BE2C (cell line): ENCODE measurements at regions not wholly inside any gene's neighbourhood (a gene's known extent, or its start where the extent isn't known, plus 50 kb on each side); places are given as distances from the start of the nearest gene placed in this dataset.
"Not testable (repeated sequence)": the region's sequence is repeated elsewhere in the genome, so short reads cannot be mapped to it uniquely, and the experiment has no call there.

Experiments
- DNase-seq: peaks from one replicate; pipeline ENCODE4 v3.0.0-alpha.2; 2020
- H3K27me3 ChIP-seq: fragments of 250-450 bp; sonication (Bioruptor Pico); 2 replicates; pipeline ENCODE4 v1.5.1; 2020; ENCODE audit warnings: mild to moderate bottlenecking
- H3K36me3 ChIP-seq: fragments of 250-450 bp; sonication (Bioruptor Pico); 2 replicates; pipeline ENCODE4 v1.5.1; 2020; ENCODE audit warnings: mild to moderate bottlenecking
- H3K4me1 ChIP-seq: fragments of 250-450 bp; sonication (Bioruptor Pico); 2 replicates; pipeline ENCODE4 v1.5.1; 2020
- H3K4me3 ChIP-seq: 2 replicates; pipeline ENCODE4 v1.5.1; 2011; ENCODE audit warnings: low read depth, low read length
- H3K9me3 ChIP-seq: fragments of 250-450 bp; sonication (Bioruptor Pico); 2 replicates; pipeline ENCODE4 v1.5.1; 2020
- CTCF ChIP-seq: IDR thresholded peaks from 2 replicates; pipeline ENCODE4 v1.5.1; 2012; ENCODE audit warnings: mild to moderate bottlenecking, low read depth, low read length

GRCh38 chr20:18876394-18876793, 62.8 kb downstream of the SCP2D1 start:
- not testable (repeated sequence) for H3K4me3 ChIP-seq, DNase-seq, H3K9me3 ChIP-seq, H3K4me1 ChIP-seq, H3K27me3 ChIP-seq, H3K36me3 ChIP-seq

GRCh38 chr20:18879262-18879661, 65.7 kb downstream of the SCP2D1 start:
- Histone ChIP-seq H3K9me3 (no peaks in the 10 kb centered on the region), H3K4me1 (no peaks in the 10 kb centered on the region), H3K4me3 (no peak overlapping the region), H3K36me3 (no peaks in the 10 kb centered on the region), H3K27me3 (no peaks in the 10 kb centered on the region)
- TF ChIP-seq CTCF = no peak
- DNase-seq = no peak

- no peak overlapping the region for H3K4me3 ChIP-seq
- H3K27me3 ChIP-seq = no peaks in the 10 kb centered on the region
- no peaks in the 10 kb centered on the region for H3K4me1 ChIP-seq
- no peaks in the 10 kb centered on the region for H3K36me3 ChIP-seq
- DNase-seq = no peak
- no peak for TF ChIP-seq CTCF
- H3K9me3 ChIP-seq = no peaks in the 10 kb centered on the region
Measured at GRCh38 chr20:18886756-18887155, 73.2 kb downstream of the SCP2D1 start.

- DNase-seq = no peak
- H3K36me3 ChIP-seq = no peaks in the 10 kb centered on the region
- H3K4me1 ChIP-seq = no peaks in the 10 kb centered on the region
- no peaks in the 10 kb centered on the region for H3K27me3 ChIP-seq
- no peak for TF ChIP-seq CTCF
- H3K9me3 ChIP-seq = no peaks in the 10 kb centered on the region
- no peak overlapping the region for H3K4me3 ChIP-seq
Measured at GRCh38 chr20:18901980-18902737, 88.6 kb downstream of the SCP2D1 start.

GRCh38 chr20:18904192-18904591, 90.6 kb downstream of the SCP2D1 start:
- TF ChIP-seq CTCF = 0 out of 2 replicates have a peak, but pooled peaks have one; percentile 23
- Histone ChIP-seq H3K4me3 (no peak overlapping the region), H3K27me3 (no peaks in the 10 kb centered on the region), H3K4me1 (no peaks in the 10 kb centered on the region), H3K9me3 (no peaks in the 10 kb centered on the region), H3K36me3 (no peaks in the 10 kb centered on the region)
- no peak for DNase-seq

- Histone ChIP-seq H3K4me1 (no peaks in the 10 kb centered on the region), H3K27me3 (no peaks in the 10 kb centered on the region), H3K9me3 (no peaks in the 10 kb centered on the region), H3K36me3 (no peaks in the 10 kb centered on the region), H3K4me3 (no peak overlapping the region)
- DNase-seq = no peak
- 0 out of 2 replicates have a peak, but pooled peaks have one; percentile 10 for TF ChIP-seq CTCF
Measured at GRCh38 chr20:18904624-18905023, 91.0 kb downstream of the SCP2D1 start.

- no peaks in the 10 kb centered on the region for H3K9me3 ChIP-seq
- no peak for TF ChIP-seq CTCF
- H3K36me3 ChIP-seq = no peaks in the 10 kb centered on the region
- H3K27me3 ChIP-seq = no peaks in the 10 kb centered on the region
- H3K4me1 ChIP-seq = no peaks in the 10 kb centered on the region
- H3K4me3 ChIP-seq = no peak overlapping the region
- DNase-seq = no peak
Measured at GRCh38 chr20:18906046-18906445, 92.5 kb downstream of the SCP2D1 start.
